Eye (tissue), 1 donor: ENCODE measurements at regions not wholly inside any gene's neighbourhood (a gene's known extent, or its start where the extent isn't known, plus 50 kb on each side); places are given as distances from the start of the nearest gene placed in this dataset.

Experiments used
- DNase-seq: peaks from one replicate; pipeline ENCODE4 v3.0.0-alpha.2; 2015

- DNase-seq: no peak
These were observed 95.9 kb upstream of the LEP start for GRCh38 chr7:128145191-128145590.

- DNase-seq: no peak
These were observed 95.0 kb upstream of the LEP start for GRCh38 chr7:128146052-128146451.

- DNase-seq: no peak
These were observed 92.4 kb upstream of the LEP start for GRCh38 chr7:128148676-128149075.

GRCh38 chr7:128150223-128150865 lies 90.7 kb upstream of the LEP start:
- no peak for DNase-seq

- no peak for DNase-seq
These were observed 89.4 kb upstream of the LEP start for GRCh38 chr7:128151635-128152034.

- DNase-seq: no peak
These were observed 88.4 kb upstream of the LEP start for GRCh38 chr7:128152721-128153120.

GRCh38 chr7:128153436-128153835 lies 87.6 kb upstream of the LEP start:
- DNase-seq: no peak

- DNase-seq: no peak
These were observed 86.6 kb upstream of the LEP start for GRCh38 chr7:128154504-128154903.

- DNase-seq: peak; percentile 61
These were observed 85.9 kb upstream of the LEP start for GRCh38 chr7:128155100-128155740.

- no peak for DNase-seq
These were observed 83.2 kb upstream of the LEP start for GRCh38 chr7:128157906-128158305.

- DNase-seq: no peak
These were observed 82.7 kb upstream of the LEP start for GRCh38 chr7:128158370-128158769.

- DNase-seq: no peak
These were observed 80.8 kb upstream of the LEP start for GRCh38 chr7:128160296-128160695.

- no peak for DNase-seq
These were observed 79.5 kb upstream of the LEP start for GRCh38 chr7:128161466-128162125.

- no peak for DNase-seq
These were observed 78.4 kb upstream of the LEP start for GRCh38 chr7:128162666-128163065.

GRCh38 chr7:128163473-128163872 lies 77.6 kb upstream of the LEP start:
- no peak for DNase-seq

- DNase-seq: no peak
These were observed 76.8 kb upstream of the LEP start for GRCh38 chr7:128164061-128164954.

GRCh38 chr7:128164955-128165670 lies 76.0 kb upstream of the LEP start:
- no peak for DNase-seq

GRCh38 chr7:128165927-128166420 lies 75.1 kb upstream of the LEP start:
- DNase-seq: no peak

GRCh38 chr7:128166603-128167041 lies 74.5 kb upstream of the LEP start:
- DNase-seq: peak; percentile 74

GRCh38 chr7:128167042-128167701 lies 73.9 kb upstream of the LEP start:
- peak; percentile 81 for DNase-seq

GRCh38 chr7:128167791-128168666 lies 73.0 kb upstream of the LEP start:
- DNase-seq: peak; percentile 55
